Activated CD4-positive, alpha-beta T cell treated with anti-CD3 and anti-CD28 coated beads, Interleukin-10, Interleukin-2, amounts not matched to agents 100 ng/mL and 50 ng/mL, durations not matched to agents 16 hours and 8 hours (primary cell): ENCODE measurements at regions not wholly inside any gene's neighbourhood (a gene's known extent, or its start where the extent isn't known, plus 50 kb on each side); places are given as distances from the start of the nearest gene placed in this dataset.

Source experiments
- DNase-seq: peaks from one replicate; pipeline ENCODE4 v3.0.0-alpha.2; 2020

GRCh38 chr1:115893545-115893944 is 52.6 kb upstream of the NHLH2 start:
- DNase-seq = no peak

DNA sequence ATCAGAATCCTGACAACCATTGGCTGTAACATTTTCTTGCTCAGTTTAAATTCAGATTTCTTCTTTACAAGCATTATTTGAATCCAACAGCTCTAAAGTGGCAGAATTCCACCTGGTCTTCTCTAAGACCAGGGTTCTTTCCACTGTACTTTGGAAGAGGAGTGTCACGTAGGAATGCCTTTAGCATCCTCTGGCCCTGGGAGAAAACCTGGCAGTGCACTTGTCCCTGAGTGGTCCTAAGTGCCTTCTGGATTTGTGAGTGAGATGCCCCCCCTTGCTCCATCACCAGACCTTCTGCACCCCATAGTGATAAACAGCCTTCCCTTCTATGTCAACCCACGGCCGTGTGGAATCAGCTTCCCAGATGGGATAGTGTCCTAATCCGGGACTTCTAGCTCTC is 57.1 kb upstream of the NHLH2 start:
- no peak for DNase-seq

DNA sequence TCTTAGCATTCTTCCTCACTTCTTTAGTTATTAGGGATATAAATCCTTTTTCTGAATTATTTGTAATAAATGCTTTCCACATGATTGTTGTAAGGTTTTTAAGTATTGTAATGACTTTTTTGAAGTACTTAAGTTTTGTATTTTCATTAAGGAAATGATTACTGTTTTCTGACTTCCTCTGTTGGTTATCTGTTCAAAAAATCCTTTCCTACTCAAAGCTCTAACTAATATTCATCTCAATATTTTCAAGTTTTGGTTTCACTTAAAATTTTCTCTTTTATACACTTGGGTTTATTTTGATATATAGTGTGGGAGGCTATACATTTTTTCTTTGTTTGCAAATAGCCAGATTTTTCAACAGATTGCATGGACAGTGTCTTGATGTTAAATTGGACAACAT is 59.9 kb upstream of the NHLH2 start:
- no peak for DNase-seq

DNA sequence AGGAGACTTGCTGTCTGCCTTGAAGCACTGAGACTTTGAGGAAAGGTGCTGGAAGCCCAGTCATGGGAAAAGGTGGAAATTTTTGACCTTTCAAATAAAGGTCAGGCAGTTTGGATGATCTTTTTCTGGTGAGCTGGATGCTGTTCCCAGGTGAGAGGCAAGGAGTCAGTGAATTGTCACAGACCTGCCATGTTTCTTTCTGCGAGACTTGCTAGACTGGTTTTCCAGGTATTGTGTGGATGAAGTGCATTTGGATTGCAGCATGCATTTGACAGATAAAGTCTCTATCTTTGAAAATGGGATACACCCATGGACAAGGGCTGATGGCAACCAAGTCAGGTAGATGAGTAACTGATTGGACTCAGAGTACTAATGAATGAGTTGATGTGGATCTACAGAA is 65.7 kb upstream of the NHLH2 start:
- DNase-seq = no peak

DNA sequence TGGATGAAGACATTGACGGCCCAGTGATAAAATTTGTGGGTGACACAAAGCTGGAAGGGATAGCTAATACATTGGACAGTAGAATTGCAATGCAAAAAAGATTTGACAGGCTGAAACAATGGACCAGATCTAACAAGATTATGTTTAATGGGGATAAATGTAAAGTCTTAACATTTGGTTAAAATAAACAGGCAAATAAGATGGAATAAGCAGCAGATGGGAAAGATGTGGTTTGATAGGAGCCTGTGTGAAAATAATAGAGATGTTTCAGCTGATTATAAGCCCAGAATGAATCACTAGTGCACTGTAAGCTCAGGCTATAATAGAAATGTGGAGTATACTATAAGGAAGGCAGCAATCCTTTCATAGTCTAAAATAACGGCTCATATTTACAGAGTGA is 66.2 kb upstream of the NHLH2 start:
- no peak for DNase-seq

DNA sequence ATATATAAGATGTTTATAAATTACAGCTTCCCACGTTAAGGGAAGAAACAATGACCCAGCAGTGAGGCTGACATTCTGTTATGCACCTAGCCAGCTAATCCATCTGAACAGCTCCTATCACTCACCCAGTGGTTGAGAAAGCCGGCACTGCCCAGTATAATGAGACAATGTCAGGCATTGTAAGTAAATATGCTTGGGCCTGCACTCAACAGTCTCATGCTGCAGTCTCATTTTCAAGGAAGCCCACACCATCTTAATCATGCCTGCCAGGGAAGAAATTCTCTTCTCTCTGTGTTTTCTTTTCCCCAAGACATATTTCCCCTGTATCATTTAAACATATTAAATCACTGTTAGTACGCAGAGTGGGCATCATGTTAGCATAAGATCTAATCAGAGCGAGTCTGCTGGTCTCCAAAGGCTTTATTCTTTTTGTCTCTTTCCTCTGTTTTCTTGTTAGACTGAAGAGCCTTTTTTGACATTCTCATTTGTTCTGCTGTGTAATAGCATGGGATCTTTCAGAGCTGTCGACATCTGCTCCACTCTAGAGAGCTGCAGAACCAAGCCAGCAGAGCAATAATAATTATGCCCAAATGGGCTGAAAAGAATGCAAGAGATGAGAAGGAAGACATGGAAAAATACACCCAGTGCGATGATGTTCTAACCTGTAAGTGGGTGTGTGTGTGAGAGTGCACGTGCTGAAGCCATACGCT is 67.6 kb upstream of the SLC22A15 start:
- no peak for DNase-seq

DNA sequence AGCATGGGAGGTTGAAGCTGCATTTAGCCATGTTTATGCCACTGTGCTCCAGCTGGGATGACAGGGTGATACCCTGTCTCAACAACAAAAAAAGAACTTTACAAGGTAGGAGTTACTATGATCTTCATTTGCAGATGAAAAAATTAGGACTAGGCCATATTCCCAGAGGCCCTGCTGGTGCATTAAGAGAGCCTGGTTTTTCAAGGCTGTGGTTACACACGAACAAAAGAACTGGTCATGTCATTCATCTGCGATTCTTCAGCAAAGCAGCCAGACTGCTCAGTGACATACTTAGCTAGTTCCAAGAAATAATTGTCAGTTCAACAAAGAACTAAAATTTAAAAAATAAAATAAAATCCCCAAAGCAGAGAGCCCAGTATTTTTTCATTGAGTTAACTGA is 66.1 kb upstream of the SLC22A15 start:
- no peak for DNase-seq

- DNase-seq = no peak
Measured at GRCh38 chr1:115911294-115911693, 65.0 kb upstream of the SLC22A15 start.

GRCh38 chr1:115912116-115912515 is 64.2 kb upstream of the SLC22A15 start:
- no peak for DNase-seq

DNA sequence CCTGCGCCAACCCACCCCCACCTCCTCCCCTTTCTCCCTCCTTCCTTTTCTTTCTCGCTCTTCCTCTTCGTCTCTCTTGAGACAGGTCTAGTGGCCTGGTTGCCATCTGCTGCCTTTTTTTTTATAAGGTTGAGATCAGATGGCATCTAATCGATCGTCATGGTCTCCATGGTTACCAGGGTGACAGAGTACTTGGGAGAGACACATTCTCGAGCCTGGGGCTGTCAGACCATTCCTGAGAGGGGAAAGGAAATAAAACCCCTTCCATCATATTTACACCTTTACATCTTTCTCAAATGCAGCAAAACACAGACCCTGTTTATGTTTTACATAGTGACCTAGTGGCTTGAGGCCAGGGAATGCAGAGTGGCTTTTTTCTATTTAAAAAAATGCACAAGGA is 53.5 kb upstream of the SLC22A15 start:
- no peak for DNase-seq

DNA sequence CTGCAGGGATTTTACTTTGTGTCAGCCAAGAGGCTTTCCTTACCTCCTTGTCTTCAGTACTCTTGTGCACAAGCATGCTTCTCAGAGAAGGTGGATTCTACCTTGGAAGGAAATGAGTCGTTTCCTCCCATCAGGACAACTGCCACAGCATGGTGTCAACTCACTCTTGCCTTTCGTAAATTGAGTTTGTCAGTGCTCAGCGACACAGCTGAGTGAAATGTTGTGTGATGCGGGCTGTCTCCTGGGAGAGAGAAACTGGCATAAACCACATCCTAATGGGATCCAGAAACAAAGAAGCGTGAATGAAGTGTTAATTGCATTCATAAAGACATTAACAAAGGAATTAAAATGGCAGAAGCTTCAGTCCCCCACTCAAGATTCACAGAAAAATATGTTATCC is 51.5 kb upstream of the SLC22A15 start:
- peak; percentile 36 for DNase-seq

- no peak for DNase-seq
Measured at GRCh38 chr1:115925467-115925866, 50.8 kb upstream of the SLC22A15 start.
